A549 (cell line): ENCODE measurements at regions not wholly inside any gene's neighbourhood (a gene's known extent, or its start where the extent isn't known, plus 50 kb on each side); places are given as distances from the start of the nearest gene placed in this dataset.

ENCODE experiments used
- HOXA7 ChIP-seq: fragments of 250-450 bp; sonication (Bioruptor Pico); IDR thresholded peaks from 2 replicates; pipeline ENCODE4 v1.5.0; 2020; ENCODE audit warnings: mild to moderate bottlenecking, moderate library complexity
- POLR2A ChIP-seq: IDR thresholded peaks from 2 replicates; pipeline ENCODE4 v1.6.1; 2012; ENCODE audit warnings: mild to moderate bottlenecking, low read length
- TP53 ChIP-seq: fragments of 250-450 bp; sonication (Bioruptor Pico); IDR thresholded peaks from 2 replicates; pipeline ENCODE4 v1.5.0; 2021; ENCODE audit warnings: mild to moderate bottlenecking, moderate library complexity
- TF ChIP-seq, protein P1 (sequence below): fragments of 450-650 bp; IDR thresholded peaks from 2 replicates; pipeline ENCODE4 v1.6.1; 2014; ENCODE audit warnings: antibody characterized with exemption
- TF ChIP-seq, protein P2 (sequence below): fragments of >200 bp; sonication (Bioruptor Twin); formaldehyde crosslinking; IDR thresholded peaks from 3 replicates; pipeline ENCODE4 v1.5.1; 2016

DNA sequence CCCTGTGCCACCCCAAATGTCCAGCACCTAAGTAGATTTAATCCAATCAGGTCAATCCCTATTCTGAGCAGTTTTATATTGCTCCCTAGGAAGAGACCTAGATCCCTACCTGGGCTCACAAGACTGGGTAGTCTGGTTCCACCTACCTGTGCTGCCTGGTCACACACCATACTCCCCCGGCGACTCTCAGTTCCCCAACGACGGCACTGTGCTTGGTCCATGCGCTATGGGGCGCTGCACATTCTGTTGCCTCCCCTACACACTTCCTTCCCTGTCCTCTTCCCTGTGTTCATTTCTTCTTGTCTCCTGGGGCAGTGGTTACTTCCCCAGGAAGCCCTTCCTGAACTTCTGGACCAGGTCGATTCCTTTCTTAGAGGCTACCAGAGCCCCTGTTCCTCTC is 109.9 kb upstream of the IL12B start:
- TF ChIP-seq, protein P1, sequence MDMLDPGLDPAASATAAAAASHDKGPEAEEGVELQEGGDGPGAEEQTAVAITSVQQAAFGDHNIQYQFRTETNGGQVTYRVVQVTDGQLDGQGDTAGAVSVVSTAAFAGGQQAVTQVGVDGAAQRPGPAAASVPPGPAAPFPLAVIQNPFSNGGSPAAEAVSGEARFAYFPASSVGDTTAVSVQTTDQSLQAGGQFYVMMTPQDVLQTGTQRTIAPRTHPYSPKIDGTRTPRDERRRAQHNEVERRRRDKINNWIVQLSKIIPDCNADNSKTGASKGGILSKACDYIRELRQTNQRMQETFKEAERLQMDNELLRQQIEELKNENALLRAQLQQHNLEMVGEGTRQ = no peak
- no peak for TF ChIP-seq POLR2A
- no peak for TF ChIP-seq HOXA7
- TF ChIP-seq, protein P2, sequence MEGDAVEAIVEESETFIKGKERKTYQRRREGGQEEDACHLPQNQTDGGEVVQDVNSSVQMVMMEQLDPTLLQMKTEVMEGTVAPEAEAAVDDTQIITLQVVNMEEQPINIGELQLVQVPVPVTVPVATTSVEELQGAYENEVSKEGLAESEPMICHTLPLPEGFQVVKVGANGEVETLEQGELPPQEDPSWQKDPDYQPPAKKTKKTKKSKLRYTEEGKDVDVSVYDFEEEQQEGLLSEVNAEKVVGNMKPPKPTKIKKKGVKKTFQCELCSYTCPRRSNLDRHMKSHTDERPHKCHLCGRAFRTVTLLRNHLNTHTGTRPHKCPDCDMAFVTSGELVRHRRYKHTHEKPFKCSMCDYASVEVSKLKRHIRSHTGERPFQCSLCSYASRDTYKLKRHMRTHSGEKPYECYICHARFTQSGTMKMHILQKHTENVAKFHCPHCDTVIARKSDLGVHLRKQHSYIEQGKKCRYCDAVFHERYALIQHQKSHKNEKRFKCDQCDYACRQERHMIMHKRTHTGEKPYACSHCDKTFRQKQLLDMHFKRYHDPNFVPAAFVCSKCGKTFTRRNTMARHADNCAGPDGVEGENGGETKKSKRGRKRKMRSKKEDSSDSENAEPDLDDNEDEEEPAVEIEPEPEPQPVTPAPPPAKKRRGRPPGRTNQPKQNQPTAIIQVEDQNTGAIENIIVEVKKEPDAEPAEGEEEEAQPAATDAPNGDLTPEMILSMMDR = no peak
- TF ChIP-seq TP53 (CRISPR knock-in tag) = no peak
